ENCODE measurements at regions not wholly inside any gene's neighbourhood (a gene's known extent, or its start where the extent isn't known, plus 50 kb on each side); places are given as distances from the start of the nearest gene placed in this dataset.

DNA sequence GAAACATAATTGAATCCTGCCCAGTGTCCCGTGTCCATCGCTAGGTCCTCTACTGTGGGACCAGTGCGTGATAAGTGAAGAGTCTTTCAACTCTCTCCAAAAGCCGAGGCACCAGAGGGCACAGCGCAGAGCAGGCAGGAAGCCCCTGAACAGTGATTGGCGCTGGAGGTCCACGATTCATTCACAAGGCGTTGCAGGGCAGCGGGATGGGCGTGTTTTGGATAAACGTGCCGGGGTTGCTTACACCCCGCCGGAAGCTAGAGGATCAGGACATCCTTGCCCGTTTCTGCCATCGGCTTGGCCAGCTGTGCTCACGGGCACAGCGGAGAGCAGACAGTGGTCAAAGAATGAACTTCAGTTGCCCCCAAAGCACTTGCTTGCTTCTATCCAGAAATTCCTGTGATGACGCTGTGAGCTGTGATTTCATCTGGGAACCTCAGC is 86.0 kb upstream of the PFKP start:
- H3K36me3 ChIP-seq (ENCODE audit: low read depth, low read length) = no peaks in the 10 kb centered on the region
- intact Hi-C loops (cut with micrococcal nuclease) = no loop called here
- peaks cover 11% of the 10 kb centered on the region for H3K4me1 ChIP-seq (ENCODE audit: insufficient read depth, low read length)
- no peaks in the 10 kb centered on the region for H3K9me2 ChIP-seq (replicated peaks; ENCODE audit: low read length)
- no peak overlapping the region for H3K4me2 ChIP-seq (ENCODE audit: low read length)
- no peaks in the 10 kb centered on the region for H3F3A ChIP-seq (ENCODE audit: low read length, unreplicated experiment)
- no peak for ATAC-seq
- no peak overlapping the region for H2AFZ ChIP-seq (ENCODE audit: low read length)
- no peaks in the 10 kb centered on the region for H3K9me3 ChIP-seq (ENCODE audit: low read length)
- no peaks in the 10 kb centered on the region for H4K20me1 ChIP-seq (ENCODE audit: low read length)
- no TSS peak for BruUV-seq (replicated peaks)
- DNase-seq = no peak
- ChIA-PET POLR2A (ENCODE audit: unreplicated experiment) (no interaction called here), CTCF (no interaction called here)
- H3K27me3 ChIP-seq (ENCODE audit: low read length) = no peaks in the 10 kb centered on the region
- no peak overlapping the region for H3K4me3 ChIP-seq (ENCODE audit: low read length)
- no peak for TF ChIP-seq EZH2 (IDR thresholded peaks at IDR 0.05; ENCODE audit: low read length, unreplicated experiment)
- TF ChIP-seq CTCF (conservative IDR thresholded peaks at IDR 0.05; ENCODE audit: low read depth, low read length) = no peak
- no peak for TF ChIP-seq EZH2phosphoT487 (IDR thresholded peaks at IDR 0.05; ENCODE audit: borderline replicate concordance, low read length)
- no peak overlapping the region for H3K9ac ChIP-seq (ENCODE audit: low read length)
- H3K79me2 ChIP-seq (ENCODE audit: low read length) = no peaks in the 10 kb centered on the region
- no peak overlapping the region for H3K27ac ChIP-seq (ENCODE audit: low read length)

DNA sequence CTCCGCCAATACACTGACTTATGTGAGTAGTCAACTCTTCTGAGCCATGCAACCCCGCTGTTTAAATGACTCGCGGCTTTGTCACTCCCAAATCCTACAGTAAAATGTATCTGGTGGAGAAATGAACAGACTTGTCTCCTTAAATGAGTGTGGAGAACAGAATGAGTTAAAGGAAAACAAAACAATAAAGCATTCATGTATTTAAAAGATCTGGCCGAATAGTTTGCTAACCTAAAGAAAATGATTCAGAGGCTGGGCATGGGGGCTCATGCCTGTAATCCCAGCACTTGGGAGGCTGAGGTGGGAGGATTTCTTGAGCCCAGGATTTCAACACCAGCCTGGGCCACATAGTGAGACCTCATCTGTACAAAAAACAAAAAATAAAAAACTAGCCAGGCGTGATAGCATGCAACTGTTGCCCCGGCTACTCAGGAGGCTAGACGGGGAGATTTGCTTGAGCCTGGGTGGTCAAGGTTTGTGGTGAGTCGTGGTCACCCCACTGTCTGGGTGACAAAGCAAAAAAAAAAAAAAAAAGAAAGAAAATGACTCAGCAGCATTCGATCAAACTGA is 86.5 kb upstream of the PFKP start:
- CTCF ChIA-PET = no interaction called here
- H2AFZ ChIP-seq (ENCODE audit: low read length) = no peak overlapping the region

More for the DNA sequence above, 86.5 kb upstream of the PFKP start:
- H3K36me3 ChIP-seq (ENCODE audit: low read depth, low read length) = no peaks in the 10 kb centered on the region
- H3F3A ChIP-seq (ENCODE audit: low read length, unreplicated experiment) = no peaks in the 10 kb centered on the region
- no peaks in the 10 kb centered on the region for H4K20me1 ChIP-seq (ENCODE audit: low read length)
- intact Hi-C loops (cut with micrococcal nuclease) = no loop called here
- no peaks in the 10 kb centered on the region for H3K79me2 ChIP-seq (ENCODE audit: low read length)
- no peak overlapping the region for H3K9ac ChIP-seq (ENCODE audit: low read length)
- ATAC-seq (no peak), DNase-seq (no peak)
- BruUV-seq (replicated peaks) = no TSS peak
- H3K4me2 ChIP-seq (ENCODE audit: low read length) = no peak overlapping the region
- TF ChIP-seq EZH2 (IDR thresholded peaks at IDR 0.05; ENCODE audit: low read length, unreplicated experiment) (no peak), CTCF (conservative IDR thresholded peaks at IDR 0.05; ENCODE audit: low read depth, low read length) (no peak)
- no peak overlapping the region for H3K27ac ChIP-seq (ENCODE audit: low read length)
- POLR2A ChIA-PET (ENCODE audit: unreplicated experiment) = no interaction called here
- no peaks in the 10 kb centered on the region for H3K9me3 ChIP-seq (ENCODE audit: low read length)
- no peak overlapping the region for H3K4me3 ChIP-seq (ENCODE audit: low read length)
- peaks cover 5% of the 10 kb centered on the region; the same call in 1 of the 2 replicates for H3K4me1 ChIP-seq (ENCODE audit: insufficient read depth, low read length)
- no peaks in the 10 kb centered on the region for H3K9me2 ChIP-seq (replicated peaks; ENCODE audit: low read length)
- H3K27me3 ChIP-seq (ENCODE audit: low read length) = no peaks in the 10 kb centered on the region

Data from PC-3 (cell line).